VCaP (cell line): ENCODE measurements at regions not wholly inside any gene's neighbourhood (a gene's known extent, or its start where the extent isn't known, plus 50 kb on each side); places are given as distances from the start of the nearest gene placed in this dataset.

Experiments used
- H3K27ac ChIP-seq: fragments of 450-650 bp; 2 replicates; pipeline ENCODE4 v1.5.1; 2017
- CTCF ChIP-seq: fragments of 450-650 bp; conservative IDR thresholded peaks from 2 replicates; pipeline ENCODE4 v1.5.1; 2017; ENCODE audit warnings: mild to moderate bottlenecking, moderate library complexity

- H3K27ac ChIP-seq = no peak overlapping the region
- TF ChIP-seq CTCF = no peak
Measured at GRCh38 chr6:11911538-11911937, 100.6 kb upstream of the HIVEP1 start.

- TF ChIP-seq CTCF = no peak
- no peak overlapping the region for H3K27ac ChIP-seq
Measured at GRCh38 chr6:11909696-11910132, 102.4 kb upstream of the HIVEP1 start.

- no peak overlapping the region for H3K27ac ChIP-seq
- no peak for TF ChIP-seq CTCF
Measured at GRCh38 chr6:11908436-11909105, 103.5 kb upstream of the HIVEP1 start.

GRCh38 chr6:11903645-11904044 is 108.5 kb upstream of the HIVEP1 start:
- no peak for TF ChIP-seq CTCF
- H3K27ac ChIP-seq = no peak overlapping the region

- no peak for TF ChIP-seq CTCF
- no peak overlapping the region for H3K27ac ChIP-seq
Measured at GRCh38 chr6:11902527-11902926, 109.6 kb upstream of the HIVEP1 start.

GRCh38 chr6:11900662-11901598 is 111.2 kb upstream of the HIVEP1 start:
- TF ChIP-seq CTCF = no peak
- H3K27ac ChIP-seq = no peak overlapping the region

- no peak overlapping the region for H3K27ac ChIP-seq
- no peak for TF ChIP-seq CTCF
Measured at GRCh38 chr6:11899645-11900044, 112.5 kb upstream of the HIVEP1 start.
